DMS153 treated with DMSO at 0.1 percent for 48 hours (cell line): ENCODE measurements at regions not wholly inside any gene's neighbourhood (a gene's known extent, or its start where the extent isn't known, plus 50 kb on each side); places are given as distances from the start of the nearest gene placed in this dataset.

Experiments
- DNase-seq: peaks from one replicate; lab custom pipeline; 2025; ENCODE audit not compliant: unreplicated experiment; lab: John Stamatoyannopoulos, UW

GRCh38 chr12:42648061-42648460 lies 58.5 kb upstream of the PRICKLE1 start:
- no peak for DNase-seq

- DNase-seq, result no peak
These were observed 54.5 kb upstream of the PRICKLE1 start for GRCh38 chr12:42643881-42644579.

- DNase-seq, result no peak
These were observed 51.8 kb upstream of the PRICKLE1 start for GRCh38 chr12:42641221-42641885.

GRCh38 chr12:42640391-42640790 lies 50.8 kb upstream of the PRICKLE1 start:
- DNase-seq, result no peak

GRCh38 chr12:42639556-42639955 lies 50.0 kb upstream of the PRICKLE1 start:
- DNase-seq, result no peak
